Left ventricle myocardium inferior (tissue), 1 donor: ENCODE measurements at regions not wholly inside any gene's neighbourhood (a gene's known extent, or its start where the extent isn't known, plus 50 kb on each side); places are given as distances from the start of the nearest gene placed in this dataset.

ENCODE experiments used
- DNase-seq: peaks from one replicate; pipeline ENCODE4 v3.0.0-alpha.2; 2020
- H3K27ac ChIP-seq: fragments of 200-600 bp; replicated peaks from 2 replicates; pipeline ENCODE4 v1.8.0; 2021
- H3K27me3 ChIP-seq: fragments of 200-600 bp; 2 replicates; pipeline ENCODE4 v1.8.0; 2021; ENCODE audit warnings: low read depth
- H3K36me3 ChIP-seq: fragments of 200-600 bp; 2 replicates; pipeline ENCODE4 v1.8.0; 2021
- H3K4me1 ChIP-seq: fragments of 200-600 bp; 2 replicates; pipeline ENCODE4 v1.8.0; 2021
- H3K4me3 ChIP-seq: fragments of 200-600 bp; 2 replicates; pipeline ENCODE4 v1.8.0; 2021; ENCODE audit warnings: mild to moderate bottlenecking, moderate library complexity
- H3K9me3 ChIP-seq: fragments of 200-600 bp; replicated peaks from 2 replicates; pipeline ENCODE4 v1.8.0; 2021
- CTCF ChIP-seq: fragments of 200-600 bp; IDR thresholded peaks from 2 replicates; pipeline ENCODE4 v1.8.0; 2021; ENCODE audit warnings: antibody characterized with exemption, mild to moderate bottlenecking, borderline replicate concordance
- intact Hi-C: fragments of 100-400 bp; cut with micrococcal nuclease; formaldehyde crosslinking; loops from one replicate; pipeline ENCODE4 v1.11.0; 2022
- donor health status: DM: no; HTN: yes; CAD: no; lungs with severe emphysema.

- intact Hi-C loops, result no loop called here
- no peak for TF ChIP-seq CTCF
- no peak for DNase-seq
- Histone ChIP-seq H3K4me3 (no peak overlapping the region), H3K36me3 (no peaks in the 10 kb centered on the region), H3K4me1 (no peaks in the 10 kb centered on the region), H3K27me3 (no peaks in the 10 kb centered on the region), H3K27ac (no peak overlapping the region), H3K9me3 (no peaks in the 10 kb centered on the region)
These were observed 299.6 kb upstream of the ADCY2 start for GRCh38 chr5:7096294-7096693.

- no peak overlapping the region for H3K27ac ChIP-seq
- no peak overlapping the region for H3K4me3 ChIP-seq
- H3K9me3 ChIP-seq, result peaks cover under 1% of the 10 kb centered on the region
- no peak for DNase-seq
- H3K36me3 ChIP-seq, result no peaks in the 10 kb centered on the region
- no peaks in the 10 kb centered on the region for H3K27me3 ChIP-seq
- no peak for TF ChIP-seq CTCF
- H3K4me1 ChIP-seq, result no peaks in the 10 kb centered on the region
- intact Hi-C loops, result no loop called here
These were observed 290.6 kb upstream of the ADCY2 start for GRCh38 chr5:7105358-7105757.

GRCh38 chr5:7117961-7118360 is 278.0 kb upstream of the ADCY2 start:
- H3K27me3 ChIP-seq, result no peaks in the 10 kb centered on the region
- DNase-seq, result no peak
- TF ChIP-seq CTCF, result no peak
- no peaks in the 10 kb centered on the region for H3K4me1 ChIP-seq
- H3K27ac ChIP-seq, result no peak overlapping the region
- intact Hi-C loops, result no loop called here
- H3K4me3 ChIP-seq, result no peak overlapping the region
- peaks cover 31% of the 10 kb centered on the region for H3K9me3 ChIP-seq
- H3K36me3 ChIP-seq, result no peaks in the 10 kb centered on the region

GRCh38 chr5:7131680-7132079 is 264.3 kb upstream of the ADCY2 start:
- no peak for DNase-seq
- no peak for TF ChIP-seq CTCF
- no peaks in the 10 kb centered on the region for H3K27me3 ChIP-seq
- no peak overlapping the region for H3K4me3 ChIP-seq
- no peaks in the 10 kb centered on the region for H3K36me3 ChIP-seq
- no peak overlapping the region for H3K27ac ChIP-seq
- no peaks in the 10 kb centered on the region for H3K4me1 ChIP-seq
- peaks cover 14% of the 10 kb centered on the region for H3K9me3 ChIP-seq
- intact Hi-C loops, result no loop called here

GRCh38 chr5:7146886-7147285 is 249.1 kb upstream of the ADCY2 start:
- TF ChIP-seq CTCF, result no peak
- H3K4me1 ChIP-seq, result no peaks in the 10 kb centered on the region
- H3K4me3 ChIP-seq, result no peak overlapping the region
- H3K36me3 ChIP-seq, result no peaks in the 10 kb centered on the region
- H3K27me3 ChIP-seq, result no peaks in the 10 kb centered on the region
- H3K9me3 ChIP-seq, result no peaks in the 10 kb centered on the region
- intact Hi-C loops, result no loop called here
- DNase-seq, result no peak
- H3K27ac ChIP-seq, result no peak overlapping the region

- no peak for TF ChIP-seq CTCF
- Histone ChIP-seq H3K36me3 (no peaks in the 10 kb centered on the region), H3K27me3 (no peaks in the 10 kb centered on the region), H3K27ac (no peak overlapping the region), H3K4me3 (no peak overlapping the region), H3K4me1 (no peaks in the 10 kb centered on the region), H3K9me3 (peaks cover 76% of the 10 kb centered on the region)
- intact Hi-C loops, result no loop called here
- no peak for DNase-seq
These were observed 238.9 kb upstream of the ADCY2 start for GRCh38 chr5:7157083-7157482.
